ENCODE measurements at regions not wholly inside any gene's neighbourhood (a gene's known extent, or its start where the extent isn't known, plus 50 kb on each side); places are given as distances from the start of the nearest gene placed in this dataset.

DNA sequence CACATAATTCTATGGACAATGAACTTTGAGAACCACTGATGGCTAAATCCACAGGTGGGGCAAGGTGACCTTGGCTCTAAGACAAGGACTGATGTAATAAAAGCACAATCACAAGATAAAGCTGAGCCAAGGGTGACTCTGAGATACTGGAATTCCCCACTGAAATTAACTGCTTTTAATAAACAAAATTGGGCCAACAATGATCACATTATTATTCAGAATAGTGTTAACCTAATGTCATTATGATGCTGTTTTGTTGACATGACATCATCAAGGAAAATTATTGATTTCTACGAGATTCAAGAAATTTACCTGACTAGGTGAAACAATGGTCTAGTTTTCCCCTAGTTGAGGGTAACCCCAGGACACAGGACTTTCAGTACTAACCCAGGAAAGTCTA, 273.7 kb upstream of the NFIA start:
- no peaks in the 10 kb centered on the region for H3K27me3 ChIP-seq (ENCODE audit: low read length)
- no peaks in the 10 kb centered on the region for H3K36me3 ChIP-seq (ENCODE audit: low read length)
- no peak overlapping the region for H3K27ac ChIP-seq (ENCODE audit: low read depth, low read length)
- no peaks in the 10 kb centered on the region for H3F3A ChIP-seq (ENCODE audit: insufficient read depth)
- H2AFZ ChIP-seq (ENCODE audit: low read depth, low read length, severe bottlenecking) = no peak overlapping the region
- TF ChIP-seq EZH2phosphoT487 (conservative IDR thresholded peaks at IDR 0.05; ENCODE audit: low read length) = no peak
- TF ChIP-seq, protein P1, sequence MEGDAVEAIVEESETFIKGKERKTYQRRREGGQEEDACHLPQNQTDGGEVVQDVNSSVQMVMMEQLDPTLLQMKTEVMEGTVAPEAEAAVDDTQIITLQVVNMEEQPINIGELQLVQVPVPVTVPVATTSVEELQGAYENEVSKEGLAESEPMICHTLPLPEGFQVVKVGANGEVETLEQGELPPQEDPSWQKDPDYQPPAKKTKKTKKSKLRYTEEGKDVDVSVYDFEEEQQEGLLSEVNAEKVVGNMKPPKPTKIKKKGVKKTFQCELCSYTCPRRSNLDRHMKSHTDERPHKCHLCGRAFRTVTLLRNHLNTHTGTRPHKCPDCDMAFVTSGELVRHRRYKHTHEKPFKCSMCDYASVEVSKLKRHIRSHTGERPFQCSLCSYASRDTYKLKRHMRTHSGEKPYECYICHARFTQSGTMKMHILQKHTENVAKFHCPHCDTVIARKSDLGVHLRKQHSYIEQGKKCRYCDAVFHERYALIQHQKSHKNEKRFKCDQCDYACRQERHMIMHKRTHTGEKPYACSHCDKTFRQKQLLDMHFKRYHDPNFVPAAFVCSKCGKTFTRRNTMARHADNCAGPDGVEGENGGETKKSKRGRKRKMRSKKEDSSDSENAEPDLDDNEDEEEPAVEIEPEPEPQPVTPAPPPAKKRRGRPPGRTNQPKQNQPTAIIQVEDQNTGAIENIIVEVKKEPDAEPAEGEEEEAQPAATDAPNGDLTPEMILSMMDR (IDR thresholded peaks at IDR 0.05; ENCODE audit: insufficient read depth, low read length, poor library complexity, severe bottlenecking) = no peak
- no peaks in the 10 kb centered on the region for H4K20me1 ChIP-seq (ENCODE audit: low read depth, low read length)
- H3K9me3 ChIP-seq (ENCODE audit: insufficient read depth, low read length) = no peaks in the 10 kb centered on the region
- H3K9ac ChIP-seq (ENCODE audit: low read length) = no peak overlapping the region
- no peaks in the 10 kb centered on the region for H3K79me2 ChIP-seq (ENCODE audit: insufficient read depth, low read length)
- no peaks in the 10 kb centered on the region for H3K9me2 ChIP-seq (replicated peaks; ENCODE audit: insufficient read depth, low read length)
- H3K4me3 ChIP-seq (ENCODE audit: insufficient read depth, low read length, poor library complexity, severe bottlenecking) = no peak overlapping the region
- H3K4me2 ChIP-seq (ENCODE audit: low read depth, low read length, poor library complexity, severe bottlenecking) = no peak overlapping the region

DNA sequence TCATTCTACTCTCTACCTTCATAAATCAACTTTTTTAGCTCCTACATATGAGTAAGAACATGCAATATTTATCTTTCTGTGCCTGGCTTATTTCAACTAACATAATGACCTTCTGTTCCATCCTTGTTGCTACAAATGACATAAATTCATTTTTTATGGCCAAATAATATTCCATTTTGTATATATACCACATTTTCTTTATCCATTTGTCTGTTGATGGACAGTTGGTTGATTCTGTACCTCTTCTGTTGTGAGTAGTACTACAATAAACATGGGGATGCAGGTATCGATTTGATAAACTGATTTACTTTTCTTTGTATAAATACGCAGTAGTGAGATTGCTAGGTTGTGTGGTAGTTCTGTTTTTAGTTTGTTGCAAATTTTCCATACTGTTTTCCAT, 279.5 kb upstream of the NFIA start:
- H3K27ac ChIP-seq (ENCODE audit: low read depth, low read length) = no peak overlapping the region
- no peaks in the 10 kb centered on the region for H3F3A ChIP-seq (ENCODE audit: insufficient read depth)
- TF ChIP-seq EZH2phosphoT487 (conservative IDR thresholded peaks at IDR 0.05; ENCODE audit: low read length) = no peak
- TF ChIP-seq, protein P1 (IDR thresholded peaks at IDR 0.05; ENCODE audit: insufficient read depth, low read length, poor library complexity, severe bottlenecking) = no peak
- no peak overlapping the region for H3K4me2 ChIP-seq (ENCODE audit: low read depth, low read length, poor library complexity, severe bottlenecking)
- H3K36me3 ChIP-seq (ENCODE audit: low read length) = no peaks in the 10 kb centered on the region
- H3K27me3 ChIP-seq (ENCODE audit: low read length) = no peaks in the 10 kb centered on the region
- H3K4me3 ChIP-seq (ENCODE audit: insufficient read depth, low read length, poor library complexity, severe bottlenecking) = no peak overlapping the region
- H4K20me1 ChIP-seq (ENCODE audit: low read depth, low read length) = no peaks in the 10 kb centered on the region
- no peak overlapping the region for H2AFZ ChIP-seq (ENCODE audit: low read depth, low read length, severe bottlenecking)
- no peaks in the 10 kb centered on the region; the same call in 1 of the 2 replicates for H3K9me2 ChIP-seq (replicated peaks; ENCODE audit: insufficient read depth, low read length)
- no peaks in the 10 kb centered on the region for H3K9me3 ChIP-seq (ENCODE audit: insufficient read depth, low read length)
- no peak overlapping the region for H3K9ac ChIP-seq (ENCODE audit: low read length)
- no peaks in the 10 kb centered on the region for H3K79me2 ChIP-seq (ENCODE audit: insufficient read depth, low read length)

GRCh38 chr1:60797351-60797750, 285.0 kb upstream of the NFIA start:
- H3K27ac ChIP-seq (ENCODE audit: low read depth, low read length) = no peak overlapping the region

More at GRCh38 chr1:60797351-60797750, 285.0 kb upstream of the NFIA start:
- Histone ChIP-seq H2AFZ (ENCODE audit: low read depth, low read length, severe bottlenecking) (no peak overlapping the region), H3F3A (ENCODE audit: insufficient read depth) (no peaks in the 10 kb centered on the region), H4K20me1 (ENCODE audit: low read depth, low read length) (no peaks in the 10 kb centered on the region), H3K4me2 (ENCODE audit: low read depth, low read length, poor library complexity, severe bottlenecking) (no peak overlapping the region), H3K36me3 (ENCODE audit: low read length) (no peaks in the 10 kb centered on the region), H3K9ac (ENCODE audit: low read length) (no peak overlapping the region), H3K9me2 (replicated peaks; ENCODE audit: insufficient read depth, low read length) (no peaks in the 10 kb centered on the region), H3K79me2 (ENCODE audit: insufficient read depth, low read length) (no peaks in the 10 kb centered on the region), H3K9me3 (ENCODE audit: insufficient read depth, low read length) (no peaks in the 10 kb centered on the region), H3K27me3 (ENCODE audit: low read length) (no peaks in the 10 kb centered on the region), H3K4me3 (ENCODE audit: insufficient read depth, low read length, poor library complexity, severe bottlenecking) (no peak overlapping the region)
- TF ChIP-seq EZH2phosphoT487 (conservative IDR thresholded peaks at IDR 0.05; ENCODE audit: low read length) = no peak
- TF ChIP-seq, protein P1 (IDR thresholded peaks at IDR 0.05; ENCODE audit: insufficient read depth, low read length, poor library complexity, severe bottlenecking) = no peak

All from SU-DHL-6 (cell line).